SK-N-SH (cell line): ENCODE measurements at regions not wholly inside any gene's neighbourhood (a gene's known extent, or its start where the extent isn't known, plus 50 kb on each side); places are given as distances from the start of the nearest gene placed in this dataset.
A peak's percentile ranks its signal among the peaks of the same experiment; 100 is the strongest.

ENCODE experiments used
- CTCF ChIA-PET: fragments of 300-600, 350-600 bp; formaldehyde crosslinking; extraction: SDS; loops from one replicate; lab custom pipeline; 2021; lab: Yijun Ruan, JAX
- POLR2A ChIA-PET: fragments of 350-600 bp; sonication (Branson Sonifier 250); formaldehyde crosslinking; extraction: SDS; loops from one replicate; lab custom pipeline; 2020; ENCODE audit warnings: antibody characterized with exemption, inconsistent platforms; lab: Yijun Ruan, JAX
- DNase-seq: peaks from one replicate; pipeline ENCODE4 v3.0.0; 2012
- H2AFZ ChIP-seq: fragments of 200-600 bp; sonication (generic); 2 replicates; pipeline ENCODE4 v1.8.1; 2016; ENCODE audit warnings: antibody characterized with exemption, mild to moderate bottlenecking, low read depth
- H3F3A ChIP-seq: fragments of 200-600 bp; sonication (generic); replicated peaks from 2 replicates; pipeline ENCODE3; 2016; ENCODE audit warnings: antibody characterized with exemption, mild to moderate bottlenecking; ENCODE audit not compliant: insufficient read depth
- H3K27ac ChIP-seq, 2 experiments: fragments of 200-500 bp in 1 of 2; fragments of 200-600 bp in 1 of 2; sonication (Bioruptor generic) in 1 of 2; sonication (generic), shearing (Covaris generic) in 1 of 2; 2 replicates each; pipeline versions ENCODE4 v1.5.1 to v1.6.1; 2014 to 2016; ENCODE audit warnings: low read depth in 2 of 2, inconsistent platforms in 1 of 2, low read length in 1 of 2, mild to moderate bottlenecking in 1 of 2, mixed read lengths in 1 of 2
- H3K27me3 ChIP-seq: fragments of 200-600 bp; sonication (generic), shearing (Covaris generic); 2 replicates; pipeline ENCODE4 v1.6.1; 2016; ENCODE audit warnings: mixed run types; ENCODE audit not compliant: insufficient read depth
- H3K36me3 ChIP-seq, 2 experiments: fragments of 200-500 bp in 1 of 2; fragments of 200-600 bp in 1 of 2; sonication (Bioruptor generic) in 1 of 2; sonication (generic) in 1 of 2; replicated peaks in 1 of 2; 2 replicates each; pipeline versions ENCODE3 to v1.5.1; 2014 to 2016; ENCODE audit warnings: low read length in 1 of 2, mild to moderate bottlenecking in 1 of 2; ENCODE audit not compliant: insufficient read depth in 2 of 2, control insufficient read depth in 1 of 2
- H3K4me1 ChIP-seq, 2 experiments: fragments of 200-500 bp in 1 of 2; fragments of 200-600 bp in 1 of 2; sonication (Bioruptor generic) in 1 of 2; sonication (generic), shearing (Covaris generic) in 1 of 2; 2 replicates each; pipeline versions ENCODE4 v1.5.1 to v1.6.1; 2014 to 2016; ENCODE audit warnings: low read depth in 1 of 2, low read length in 1 of 2, mixed run types in 1 of 2; ENCODE audit not compliant: insufficient read depth in 2 of 2, control insufficient read depth in 1 of 2
- H3K4me2 ChIP-seq: fragments of 200-600 bp; sonication (generic), shearing (Covaris generic); 2 replicates; pipeline ENCODE4 v1.6.1; 2017; ENCODE audit warnings: mixed run types
- H3K4me3 ChIP-seq, 2 experiments: fragments of 200-500 bp in 1 of 2; fragments of 200-600 bp in 1 of 2; sonication (Bioruptor generic) in 1 of 2; sonication (generic), shearing (Covaris generic) in 1 of 2; 2 replicates each; pipeline versions ENCODE4 v1.5.1 to v1.8.1; 2014 to 2016; ENCODE audit warnings: low read depth in 2 of 2, inconsistent platforms in 1 of 2, low read length in 1 of 2, mild to moderate bottlenecking in 1 of 2, mixed read lengths in 1 of 2, moderate library complexity in 1 of 2
- H3K79me2 ChIP-seq: fragments of 200-600 bp; sonication (generic); 2 replicates; pipeline ENCODE4 v1.8.1; 2017; ENCODE audit warnings: mild to moderate bottlenecking; ENCODE audit not compliant: insufficient read depth
- H3K9ac ChIP-seq: fragments of 200-600 bp; sonication (generic); 2 replicates; pipeline ENCODE4 v1.6.1; 2017; ENCODE audit warnings: mixed run types
- H3K9me2 ChIP-seq: fragments of 200-600 bp; sonication (generic); 2 replicates; pipeline ENCODE4 v1.6.1; 2017; ENCODE audit warnings: mixed run types
- H3K9me3 ChIP-seq: fragments of 200-600 bp; sonication (generic); 2 replicates; pipeline ENCODE4 v1.6.1; 2017; ENCODE audit warnings: mixed run types, mild to moderate bottlenecking, moderate library complexity
- H4K20me1 ChIP-seq: fragments of 200-600 bp; sonication (generic); 2 replicates; pipeline ENCODE4 v1.6.1; 2017; ENCODE audit warnings: mild to moderate bottlenecking, mixed run types; ENCODE audit not compliant: insufficient read depth
- CTCF ChIP-seq: fragments of 200-600 bp; sonication (generic); IDR thresholded peaks from 2 replicates; pipeline ENCODE4 v1.6.1; 2017; ENCODE audit warnings: antibody characterized with exemption, mild to moderate bottlenecking, moderate library complexity
- FOXJ3 ChIP-seq: sonication (generic); formaldehyde crosslinking; IDR thresholded peaks from 2 replicates; pipeline ENCODE4 v1.5.1; 2020; ENCODE audit warnings: mild to moderate bottlenecking, missing genetic modification reagents
- NFIC ChIP-seq: IDR thresholded peaks from 2 replicates; pipeline ENCODE4 v1.4.0; 2012; ENCODE audit warnings: borderline replicate concordance
- USF1 ChIP-seq: IDR thresholded peaks from 2 replicates; pipeline ENCODE4 v1.4.0; 2012; ENCODE audit warnings: low read depth, borderline replicate concordance
- USF2 ChIP-seq: fragments of 150-350 bp; IDR thresholded peaks from 2 replicates; pipeline ENCODE4 v1.6.1; 2017; ENCODE audit warnings: antibody characterized with exemption, low read length, low read depth, borderline replicate concordance
- ZBTB33 ChIP-seq: IDR thresholded peaks from 2 replicates; pipeline ENCODE4 v1.4.0; 2012; ENCODE audit warnings: low read depth, borderline replicate concordance
- WGBS: methylation state at CpG from one replicate; pipeline ENCODE4 v1.1.6; 2017; ENCODE audit warnings: low lambda C conversion rate; 5-methylcytosine and 5-hydroxymethylcytosine counted together

DNA sequence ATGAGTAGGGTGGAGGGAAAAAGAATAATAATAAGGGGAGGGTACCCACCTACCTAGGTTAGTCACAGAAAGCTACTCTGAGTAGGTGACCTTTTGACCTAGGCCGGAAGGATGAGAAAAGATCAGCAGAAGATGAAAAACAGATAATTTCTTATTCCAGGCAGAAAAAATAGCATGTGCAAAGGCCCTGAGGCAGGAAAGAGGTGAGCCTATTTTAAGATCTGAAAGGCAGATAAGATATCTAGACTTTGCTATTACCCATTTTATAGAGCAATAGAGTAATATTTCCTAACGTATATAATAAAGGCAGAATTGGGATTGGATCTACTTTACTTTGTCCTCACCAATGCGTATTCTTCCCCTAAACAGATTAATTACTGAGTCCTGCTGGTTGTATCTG, 393.9 kb upstream of the MPDZ start:
- H3K4me3 ChIP-seq: no peak overlapping the region
- DNase-seq: no peak
- no peaks in the 10 kb centered on the region for H4K20me1 ChIP-seq
- H3K27ac ChIP-seq: no peak overlapping the region
- H3K27me3 ChIP-seq: no peaks in the 10 kb centered on the region
- no peaks in the 10 kb centered on the region for H3K9me2 ChIP-seq
- H3F3A ChIP-seq: no peaks in the 10 kb centered on the region
- H3K9me3 ChIP-seq: 0 out of 2 replicates have a peak, but pooled peaks cover 4% of the 10 kb centered on the region
- 91% methylated on average over 3 of the region's 3 CpGs for WGBS
- ChIA-PET POLR2A (no interaction called here), CTCF (interaction anchor here (1.6 kb wide), 1 partner anchor 681 kb away, joined by 3 read pairs; no protein-coding TSS in a partner anchor)
- H3K9ac ChIP-seq: no peak overlapping the region
- H3K4me1 ChIP-seq: no peaks in the 10 kb centered on the region
- no peak overlapping the region for H2AFZ ChIP-seq
- no peak for TF ChIP-seq FOXJ3 (CRISPR knock-in tag)
- TF ChIP-seq ZBTB33: no peak
- TF ChIP-seq CTCF: no peak
- TF ChIP-seq NFIC: no peak
- TF ChIP-seq, all 33 proteins: peak for 0
- H3K79me2 ChIP-seq: no peaks in the 10 kb centered on the region
- no peak overlapping the region for H3K4me2 ChIP-seq
- no peaks in the 10 kb centered on the region for H3K36me3 ChIP-seq

DNA sequence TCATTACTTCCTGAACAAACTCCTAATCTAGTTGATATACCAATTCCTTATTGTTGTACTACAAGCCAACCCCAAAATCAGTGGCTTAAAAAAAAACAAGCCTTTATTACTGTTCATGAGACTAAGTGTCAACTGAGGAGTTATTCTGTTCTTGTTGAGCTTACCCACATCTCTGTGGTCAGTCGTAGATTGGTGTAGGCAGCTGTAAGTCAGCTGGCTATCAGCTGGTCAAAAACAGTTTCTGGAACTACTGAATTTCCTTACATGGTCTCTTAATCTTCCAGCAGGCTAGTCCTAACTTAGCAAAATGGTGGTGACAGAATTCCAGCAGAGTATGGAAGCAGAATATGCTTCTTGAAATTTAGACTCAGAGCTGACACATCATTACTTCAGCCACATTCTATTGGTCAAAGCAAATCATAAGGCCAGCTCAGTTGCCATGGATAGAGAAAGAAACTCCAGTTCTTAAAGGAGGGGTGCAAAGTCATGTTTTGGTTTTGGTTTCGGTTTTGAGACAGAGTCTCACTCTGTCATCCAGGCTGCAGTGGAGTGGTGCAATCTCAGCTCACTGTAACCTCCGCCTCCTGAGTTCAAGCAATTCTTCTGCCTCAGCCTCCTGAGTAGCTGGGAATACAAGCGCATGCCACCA, 386.1 kb upstream of the MPDZ start:
- ChIA-PET CTCF (no interaction called here), POLR2A (no interaction called here)
- no peaks in the 10 kb centered on the region for H4K20me1 ChIP-seq
- H3K9me2 ChIP-seq: no peaks in the 10 kb centered on the region
- H3K79me2 ChIP-seq: no peaks in the 10 kb centered on the region
- no peaks in the 10 kb centered on the region for H3K27me3 ChIP-seq
- H3K27ac ChIP-seq: no peak overlapping the region
- no peak overlapping the region for H2AFZ ChIP-seq
- 80% methylated on average over 4 of the region's 4 CpGs for WGBS
- no peak for DNase-seq
- no peaks in the 10 kb centered on the region for H3K36me3 ChIP-seq
- peak; percentile 7; the same call in 1 of the 2 replicates for TF ChIP-seq USF1
- TF ChIP-seq USF2: no peak
- no peak overlapping the region for H3K9ac ChIP-seq
- H3K4me1 ChIP-seq: no peaks in the 10 kb centered on the region
- no peaks in the 10 kb centered on the region for H3F3A ChIP-seq
- no peak overlapping the region for H3K4me2 ChIP-seq
- no peak overlapping the region for H3K4me3 ChIP-seq
- H3K9me3 ChIP-seq: 0 out of 2 replicates have a peak, but pooled peaks cover 4% of the 10 kb centered on the region
